CD4-positive, alpha-beta T cell treated with Interleukin-17A for 1 hour (primary cell): ENCODE measurements at regions not wholly inside any gene's neighbourhood (a gene's known extent, or its start where the extent isn't known, plus 50 kb on each side); places are given as distances from the start of the nearest gene placed in this dataset.

ENCODE experiments used
- DNase-seq: peaks from one replicate; pipeline ENCODE4 v3.0.0-alpha.2; 2020

DNA sequence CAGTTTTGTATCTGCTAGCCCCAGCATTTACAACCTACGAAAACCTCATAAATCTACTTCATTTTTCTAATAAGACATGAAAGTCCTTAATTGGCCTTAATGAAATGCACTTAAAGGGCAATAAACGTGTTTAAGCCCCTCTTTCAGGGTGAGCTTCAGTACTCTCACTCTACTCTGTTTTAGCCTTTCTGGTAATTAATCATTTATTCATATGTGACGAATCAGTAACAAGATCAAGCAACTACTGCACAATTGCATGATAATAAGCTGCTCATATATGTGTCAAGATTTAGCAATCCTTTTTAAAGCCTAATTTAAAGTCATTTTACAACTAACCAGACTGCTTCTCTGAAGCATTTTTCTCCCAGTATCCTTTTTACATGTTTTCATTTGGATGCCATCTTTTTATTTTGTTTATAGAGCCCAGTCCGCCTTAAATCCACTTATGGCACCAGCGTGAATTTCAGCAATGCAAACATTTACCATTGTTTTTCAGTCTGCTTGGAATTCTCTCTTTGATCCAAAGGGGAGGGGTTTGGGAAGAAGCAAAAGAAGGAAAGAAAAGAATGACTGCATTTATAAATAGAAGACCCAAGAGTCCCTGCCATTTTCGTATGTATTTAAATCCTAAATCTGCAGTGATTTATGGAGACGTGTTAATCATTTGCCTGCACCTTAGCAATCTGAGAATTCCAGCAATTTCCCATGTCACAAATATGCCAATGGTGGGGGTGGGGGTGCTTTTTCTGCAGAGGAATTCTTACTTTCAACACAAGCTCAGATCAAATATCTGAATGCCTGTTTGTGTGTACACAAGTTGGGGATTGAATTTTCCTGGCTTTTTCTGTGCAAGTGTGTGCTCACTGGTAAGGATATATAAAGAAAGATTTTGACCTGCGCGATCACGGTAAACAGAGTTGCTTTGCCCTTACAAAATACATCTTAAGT lies 230.8 kb upstream of the TBC1D5 start:
- DNase-seq, result no peak

DNA sequence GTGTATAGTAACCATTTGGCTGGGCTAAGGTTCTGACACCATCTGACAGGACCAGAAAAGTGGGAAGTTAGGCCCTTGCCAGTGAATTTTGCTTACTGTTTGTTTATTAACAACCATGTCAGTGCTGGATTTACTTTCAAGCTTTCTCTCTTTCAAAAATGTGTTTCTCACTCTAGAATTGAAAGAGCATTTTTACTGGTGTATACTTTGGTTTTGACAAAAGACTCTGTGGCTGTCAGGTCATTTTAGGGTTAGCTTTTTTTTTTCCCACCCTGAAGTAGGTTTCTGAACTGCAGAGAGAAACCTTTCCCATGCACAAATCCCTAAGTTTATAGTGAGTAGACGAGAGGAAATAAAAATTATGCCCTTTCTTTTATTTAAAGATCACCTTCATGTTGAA lies 230.0 kb upstream of the TBC1D5 start:
- no peak for DNase-seq

DNA sequence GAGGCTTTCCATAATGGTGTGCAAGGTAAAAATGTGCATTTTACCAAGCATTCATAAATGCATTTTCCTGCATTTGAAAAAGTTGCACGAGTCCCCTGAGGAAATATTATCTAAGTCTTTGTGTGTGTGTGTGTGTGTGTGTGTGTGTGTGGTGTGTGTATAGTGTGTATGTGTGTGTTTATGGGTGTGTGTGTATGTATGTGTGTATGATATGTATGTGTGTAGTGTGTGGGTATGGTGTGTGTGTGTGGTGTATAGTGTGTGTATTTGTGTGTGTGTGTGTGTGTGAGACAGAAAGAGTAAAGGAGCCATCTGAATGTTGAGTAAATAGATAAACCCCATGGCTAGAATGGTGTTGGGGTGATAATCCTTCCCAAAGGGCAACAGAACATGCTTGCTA lies 229.6 kb upstream of the TBC1D5 start:
- no peak for DNase-seq

DNA sequence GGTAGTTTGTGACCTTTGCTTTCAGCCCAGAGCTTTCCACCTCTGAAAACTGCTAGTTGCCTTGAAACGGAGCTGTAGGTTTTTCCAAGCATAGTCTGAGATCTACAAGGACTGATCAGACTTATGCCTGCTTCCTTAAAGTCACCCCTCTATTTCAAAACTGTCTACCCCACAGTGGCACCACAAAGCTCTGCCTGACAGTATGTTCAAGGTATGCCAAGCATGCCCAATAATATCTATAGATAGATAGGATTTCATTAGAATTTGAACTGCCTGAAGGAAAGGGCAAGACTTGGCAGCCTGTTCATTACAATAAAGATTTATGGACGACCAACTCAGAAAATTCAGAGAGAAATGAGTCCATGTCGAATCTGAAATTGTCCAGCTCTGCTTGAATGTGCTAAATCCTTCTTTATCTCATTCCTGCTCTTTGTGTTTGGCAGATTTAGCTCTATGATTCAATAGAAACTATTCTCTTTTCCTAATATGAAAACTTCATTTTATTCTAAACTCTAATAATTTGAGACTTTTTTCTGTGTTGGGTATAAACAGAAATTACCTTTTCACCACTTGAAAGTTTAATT lies 227.6 kb upstream of the TBC1D5 start:
- no peak for DNase-seq

DNA sequence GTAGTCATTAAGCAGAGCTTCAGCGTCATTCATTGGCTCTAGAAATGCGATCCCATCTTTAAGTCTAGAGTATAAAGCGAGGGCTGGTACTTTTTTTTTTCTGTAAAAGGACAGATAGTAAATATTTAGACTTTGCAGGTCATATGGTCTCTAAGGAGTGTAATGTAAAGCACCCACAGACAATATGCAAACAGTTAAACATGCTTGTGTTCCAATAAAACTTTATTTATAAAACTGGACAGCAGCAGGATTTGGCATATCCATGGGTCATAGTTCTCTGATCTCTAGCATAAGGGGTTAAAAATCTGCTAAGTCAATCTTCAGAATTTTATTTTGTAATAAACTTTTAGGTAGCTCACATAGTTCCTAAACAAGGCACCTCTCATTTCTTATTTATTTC lies 226.8 kb upstream of the TBC1D5 start:
- DNase-seq, result no peak

DNA sequence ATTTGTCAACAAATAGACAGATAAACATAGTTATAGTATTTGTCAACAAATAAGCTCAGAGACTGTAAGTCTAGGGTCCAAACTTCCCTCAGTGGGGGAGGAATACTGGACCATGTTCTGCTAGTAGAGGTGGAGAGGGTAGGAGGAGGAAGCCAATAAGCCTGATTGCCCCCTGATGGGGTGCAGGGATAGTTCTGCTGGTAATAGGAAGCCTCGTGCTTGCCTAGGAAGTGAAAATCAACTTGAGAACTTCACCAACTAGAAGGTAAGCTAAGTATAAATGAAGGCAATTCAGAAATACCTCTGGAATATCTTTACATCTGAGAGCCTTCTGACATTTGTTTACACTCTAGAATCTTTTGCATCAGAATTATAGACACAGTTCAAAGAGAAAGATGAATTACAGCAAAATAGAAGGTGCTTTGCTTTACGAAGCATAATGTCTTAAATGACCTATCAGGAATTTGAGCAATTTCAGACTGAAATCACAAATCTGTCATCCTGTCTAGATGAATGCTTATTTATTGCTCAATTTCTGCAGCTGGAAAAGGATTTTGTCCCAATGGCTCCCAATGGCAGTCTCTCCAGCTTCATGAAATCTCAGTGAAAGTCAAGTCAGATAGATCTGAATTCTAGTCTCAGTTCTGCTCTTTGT lies 225.6 kb upstream of the TBC1D5 start:
- no peak for DNase-seq

DNA sequence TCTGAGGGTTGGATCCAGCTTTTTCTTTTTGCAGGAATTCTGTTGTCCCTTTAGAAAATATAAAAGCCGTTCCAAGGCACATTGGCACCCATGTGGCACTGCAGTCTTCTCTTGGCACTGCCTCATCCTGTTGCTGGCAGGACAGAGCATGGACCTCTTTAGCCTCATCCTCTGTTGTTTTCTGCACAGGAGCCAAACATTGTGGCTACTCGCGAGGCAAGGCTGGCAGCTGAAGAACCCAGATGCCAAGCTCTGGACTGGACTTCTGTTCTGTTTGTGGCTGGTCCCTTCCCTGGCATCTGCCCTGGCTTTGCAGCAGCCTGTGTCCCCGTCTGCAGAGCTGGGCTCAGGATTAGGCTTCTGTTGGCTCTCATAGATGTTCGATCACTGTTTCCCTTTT lies 224.7 kb upstream of the TBC1D5 start:
- no peak for DNase-seq

DNA sequence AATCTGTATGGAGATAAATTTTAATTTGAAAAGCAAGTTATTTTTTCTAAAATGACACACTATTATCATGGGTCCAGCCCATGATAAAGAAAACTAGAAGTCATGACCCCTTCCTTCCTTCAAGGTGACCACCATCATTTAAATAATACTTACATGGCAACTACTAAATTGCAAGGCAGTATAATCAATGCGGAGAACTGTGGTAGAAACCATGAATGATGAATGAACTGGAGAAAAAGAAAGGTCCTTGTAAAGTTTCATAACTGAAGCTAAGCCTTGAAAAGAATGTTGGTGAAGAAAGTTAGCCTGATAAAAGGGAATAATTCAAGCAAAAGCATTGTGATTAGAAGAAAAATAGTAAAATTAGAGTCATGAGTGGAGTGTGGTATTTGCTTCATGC lies 222.9 kb upstream of the TBC1D5 start:
- DNase-seq, result no peak

DNA sequence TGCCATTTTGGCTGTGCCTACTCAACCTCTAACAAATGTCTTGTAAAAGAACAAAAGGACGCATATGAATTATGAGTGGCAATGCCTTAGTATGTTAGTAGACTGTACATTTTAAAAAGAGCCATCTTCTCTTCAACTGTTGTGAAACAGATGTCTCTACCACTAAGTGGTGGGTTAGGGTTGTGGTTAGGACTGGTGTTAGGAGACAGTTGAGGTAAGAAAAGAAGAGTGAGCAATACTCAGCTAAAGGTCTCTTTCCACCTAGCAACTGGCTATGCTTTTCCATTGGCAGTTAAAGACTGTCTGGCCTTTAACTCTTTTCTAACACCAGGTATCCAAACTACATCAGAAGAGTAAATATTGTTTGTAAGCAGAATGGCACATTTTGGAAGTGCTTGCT lies 221.7 kb upstream of the TBC1D5 start:
- DNase-seq, result no peak

DNA sequence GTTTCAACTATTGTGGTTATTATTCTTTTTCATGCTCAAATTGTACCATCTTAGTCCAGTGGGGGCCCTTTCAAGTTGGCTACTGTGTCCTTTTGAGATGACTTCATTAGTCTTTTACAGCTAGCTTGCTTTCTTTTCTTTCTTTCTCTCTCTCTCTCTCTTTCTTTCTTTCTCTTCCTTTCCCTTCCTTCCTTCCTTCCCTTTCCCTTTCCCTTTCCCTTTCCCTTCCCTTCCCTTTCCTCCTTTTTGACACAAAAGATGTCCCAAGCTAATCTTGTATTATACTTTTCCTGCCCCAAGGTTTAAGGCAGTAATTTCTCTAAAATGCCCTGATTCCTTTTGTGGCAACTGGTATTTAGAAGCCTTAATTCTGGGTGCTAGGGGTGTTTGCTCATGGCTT lies 213.0 kb upstream of the TBC1D5 start:
- DNase-seq, result no peak

DNA sequence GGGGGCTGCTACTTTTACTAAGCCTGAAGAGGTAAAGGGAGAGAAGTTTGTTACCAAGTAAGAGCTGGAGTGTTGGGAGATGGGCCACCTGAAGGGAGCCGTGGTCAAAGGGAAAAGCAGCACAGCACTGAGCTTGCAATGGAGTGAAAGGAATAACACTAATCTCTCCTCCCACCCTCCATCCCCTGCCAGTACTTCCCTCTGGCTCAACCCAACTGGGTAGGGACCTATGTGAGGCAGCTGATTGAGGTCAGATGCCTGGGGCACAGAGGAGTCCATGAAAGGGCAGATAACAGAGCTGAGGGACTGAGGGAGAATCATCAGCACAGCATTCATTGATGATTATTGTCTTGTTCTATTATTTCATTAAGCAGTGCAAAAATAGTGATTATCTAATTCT lies 212.4 kb upstream of the TBC1D5 start:
- no peak for DNase-seq

DNA sequence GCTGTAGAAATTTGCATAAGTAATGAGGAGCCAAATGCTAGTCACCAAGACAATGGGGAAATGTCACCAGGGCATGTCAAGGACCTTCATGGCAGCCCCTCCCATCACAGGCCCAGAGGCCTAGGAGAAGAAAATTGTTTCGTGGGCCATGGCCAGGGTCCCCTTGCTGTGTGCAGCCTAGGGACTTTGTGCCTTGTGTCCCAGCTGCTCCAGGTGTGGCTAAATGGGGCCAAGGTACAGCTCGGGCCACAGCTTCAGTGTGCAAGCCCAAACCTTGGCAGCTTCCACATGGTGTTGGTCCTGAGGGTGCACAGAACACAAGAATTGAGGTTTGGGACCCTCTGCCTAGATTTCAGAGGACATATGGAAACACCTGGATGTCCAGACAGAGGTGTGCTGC lies 208.8 kb upstream of the TBC1D5 start:
- no peak for DNase-seq

DNA sequence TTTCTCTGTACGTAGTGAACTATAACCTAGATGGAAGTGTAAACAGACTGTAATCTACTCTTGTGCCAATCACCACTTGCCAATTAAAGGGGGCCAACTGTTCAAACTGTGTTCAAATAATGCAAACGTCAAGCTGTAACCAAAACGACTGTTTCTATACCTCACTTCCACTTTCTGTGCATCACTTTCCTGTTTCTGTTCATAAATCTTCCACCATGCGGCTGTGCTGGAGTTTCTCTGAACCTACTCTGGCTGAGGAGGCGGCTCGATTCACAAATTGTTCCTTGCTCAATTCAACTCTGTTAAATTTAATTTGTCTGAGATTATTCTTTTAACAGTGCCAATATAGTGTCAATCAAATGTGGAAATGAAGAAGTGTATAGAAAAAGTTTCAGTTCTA lies 206.7 kb upstream of the TBC1D5 start:
- DNase-seq, result no peak

DNA sequence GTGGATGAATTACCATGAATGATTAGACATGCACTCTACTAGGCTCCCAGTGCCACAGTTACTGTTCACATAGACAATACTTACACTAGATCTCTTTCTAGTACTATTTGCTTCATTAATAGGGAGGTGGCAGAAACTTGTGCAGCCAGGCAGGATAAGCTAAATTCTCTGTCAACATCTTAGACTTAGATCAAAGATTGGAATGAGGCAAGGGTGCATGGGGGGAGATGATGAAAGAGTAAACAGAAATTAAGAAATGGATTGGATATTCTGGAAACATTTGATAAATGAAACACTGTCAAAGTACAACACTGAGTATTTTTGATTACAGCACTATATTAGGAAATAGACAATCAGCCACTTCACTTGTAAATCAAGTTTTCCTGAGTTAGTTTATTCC lies 205.4 kb upstream of the TBC1D5 start:
- no peak for DNase-seq

DNA sequence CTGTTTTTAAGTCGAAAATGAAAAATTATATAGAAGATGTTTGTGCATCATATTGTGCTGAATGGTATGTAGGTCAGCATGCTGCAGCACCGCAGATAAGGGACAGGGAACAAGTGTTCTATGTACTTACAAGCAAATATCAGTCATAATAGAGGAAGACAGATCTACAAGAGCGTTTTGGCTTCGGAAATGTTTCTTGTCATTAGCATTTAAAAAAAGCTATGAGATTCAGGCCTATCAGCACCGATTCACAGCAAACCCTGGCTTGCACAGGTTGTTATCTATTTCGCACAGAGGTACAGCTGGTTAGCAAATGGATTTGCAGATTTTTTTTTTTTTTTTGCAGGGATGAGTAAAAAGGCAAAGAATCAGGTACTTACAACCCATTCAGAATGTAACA lies 204.2 kb upstream of the TBC1D5 start:
- DNase-seq, result no peak

DNA sequence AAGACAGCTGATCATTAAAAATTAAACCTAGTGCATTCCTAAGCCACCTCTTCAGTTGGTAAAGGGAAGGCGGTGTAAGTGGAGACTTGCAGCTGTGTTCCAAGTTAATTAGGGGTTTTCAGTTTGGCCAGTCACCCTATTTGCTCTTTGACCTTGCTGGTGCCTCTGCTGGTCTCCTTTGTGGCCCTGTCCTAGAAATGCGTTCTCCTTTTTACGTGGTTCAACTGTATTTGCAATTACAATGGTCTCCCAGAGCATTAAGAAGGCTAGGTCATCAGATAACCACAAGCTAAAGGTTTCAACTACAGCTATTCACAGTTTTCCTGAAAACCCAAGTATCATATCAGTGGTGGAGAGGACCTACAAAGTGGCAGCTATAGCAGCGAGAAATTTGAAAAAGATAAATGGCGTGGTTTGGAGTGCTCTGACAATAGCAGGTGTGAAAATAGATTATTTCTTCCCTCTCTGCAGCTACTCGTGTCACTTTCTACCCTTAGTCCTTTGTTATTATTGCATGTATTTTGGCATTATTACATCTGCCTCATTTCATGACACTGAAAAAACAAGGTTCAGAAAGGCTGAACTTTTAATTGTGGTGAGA lies 203.5 kb upstream of the TBC1D5 start:
- DNase-seq, result no peak

DNA sequence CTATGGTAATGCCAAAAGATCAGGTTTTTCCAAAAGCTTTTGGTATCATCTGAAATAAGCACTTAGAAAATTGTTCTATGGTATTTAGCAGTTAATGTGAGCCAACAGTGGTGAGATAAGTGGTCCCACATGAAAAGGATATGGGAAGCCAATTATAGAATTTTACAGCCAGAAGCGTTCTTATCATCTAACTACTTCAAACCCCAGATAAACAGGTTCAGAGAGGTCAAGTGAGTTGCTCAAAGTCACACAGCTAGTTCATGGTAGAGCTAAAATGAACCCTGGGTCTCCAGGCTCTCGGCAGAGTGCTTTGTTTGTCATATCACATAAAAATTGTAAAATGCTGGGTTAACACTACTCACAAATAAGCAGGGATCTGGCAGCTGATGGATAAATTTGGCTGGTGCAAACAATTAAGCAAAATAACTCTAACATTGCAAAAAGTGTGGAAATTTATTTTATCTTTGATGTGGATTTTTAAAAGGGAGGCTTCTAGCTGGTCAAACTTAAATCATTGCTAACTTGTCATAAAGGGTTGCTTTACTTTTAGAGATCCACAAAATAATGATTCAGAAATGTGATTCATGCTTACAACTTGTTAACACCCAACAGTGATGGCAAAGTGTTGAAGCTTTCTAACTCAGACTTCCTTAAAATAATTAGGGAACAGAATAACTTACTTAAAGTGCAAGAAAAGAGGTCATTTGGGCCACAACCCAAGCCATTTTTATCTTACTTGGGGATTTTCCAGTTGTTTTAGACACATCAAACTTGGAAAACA lies 202.8 kb upstream of the TBC1D5 start:
- no peak for DNase-seq

DNA sequence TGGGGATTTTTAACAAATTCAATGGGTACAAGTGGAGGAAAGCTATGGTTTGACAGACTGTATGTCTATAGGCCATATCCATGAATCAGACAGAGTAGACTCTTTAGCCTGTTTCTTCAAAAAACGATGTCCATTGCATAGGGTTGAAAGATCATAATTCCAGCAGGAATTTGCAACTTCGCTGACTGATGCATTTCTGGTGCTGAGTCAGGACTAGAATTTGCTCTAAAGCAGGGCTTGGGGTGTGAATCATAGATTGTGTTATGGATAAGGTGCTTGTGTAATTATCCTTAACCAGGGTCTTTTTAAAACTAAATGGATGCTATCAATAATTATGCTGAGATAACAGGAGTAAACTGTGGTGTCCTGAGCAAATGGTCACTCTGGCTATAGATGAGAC lies 200.4 kb upstream of the TBC1D5 start:
- DNase-seq, result no peak

DNA sequence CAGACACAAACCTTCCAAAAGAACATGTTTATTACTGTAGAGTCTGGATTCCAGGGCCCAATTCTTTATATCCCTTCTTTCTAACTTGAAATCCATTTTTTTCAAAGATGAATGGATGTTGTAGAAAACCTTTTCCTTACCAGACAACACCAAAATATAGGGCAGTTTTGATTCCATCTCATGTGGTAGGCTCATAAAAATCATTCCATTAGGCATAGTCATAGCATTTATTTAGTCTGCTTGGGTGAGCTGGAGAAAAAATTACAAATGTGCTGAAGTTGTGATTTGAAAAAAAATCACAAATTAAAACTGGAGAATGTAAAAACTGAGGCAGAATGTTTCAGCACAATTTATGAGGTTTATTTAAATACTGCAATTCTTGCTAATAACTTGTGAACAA lies 199.3 kb upstream of the TBC1D5 start:
- no peak for DNase-seq

DNA sequence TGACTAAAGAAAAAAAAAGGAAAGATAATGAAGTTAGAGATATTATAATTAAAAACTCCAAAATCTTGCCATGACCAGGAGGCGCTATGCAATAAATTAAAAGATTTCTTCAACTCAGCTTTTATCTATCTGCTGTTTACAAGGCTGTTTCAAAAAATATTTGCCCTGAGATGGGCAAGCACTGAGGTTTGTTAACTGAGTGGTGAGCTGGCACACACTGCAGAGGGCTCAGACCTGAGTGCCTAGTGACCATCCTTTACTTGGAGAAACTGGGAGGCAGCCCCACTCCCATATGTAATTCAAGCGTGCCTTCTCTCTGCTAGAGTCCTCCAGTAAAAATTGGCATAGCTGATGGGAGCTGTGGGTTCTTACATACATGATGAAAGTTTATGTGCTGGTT lies 198.7 kb upstream of the TBC1D5 start:
- DNase-seq, result no peak

DNA sequence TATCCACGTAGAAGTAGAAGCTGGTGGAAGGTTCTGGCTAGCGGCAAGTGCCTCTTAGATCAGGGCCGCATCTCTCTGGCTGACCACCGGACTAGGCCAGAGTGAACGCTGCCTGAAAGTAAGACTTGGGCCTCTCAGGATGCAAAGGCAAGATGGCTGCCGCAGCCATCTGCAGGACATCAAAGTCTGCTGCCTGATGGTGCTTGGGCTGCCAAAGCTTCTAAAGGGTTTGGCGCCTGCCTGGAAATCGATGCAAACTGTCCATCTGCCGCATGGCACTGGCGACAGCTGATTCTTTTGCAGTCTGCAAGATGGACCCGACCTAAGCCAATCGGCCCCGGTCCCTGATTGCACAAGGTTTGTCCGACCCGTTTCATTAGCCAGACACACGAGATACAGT lies 196.7 kb upstream of the TBC1D5 start:
- DNase-seq, result no peak

DNA sequence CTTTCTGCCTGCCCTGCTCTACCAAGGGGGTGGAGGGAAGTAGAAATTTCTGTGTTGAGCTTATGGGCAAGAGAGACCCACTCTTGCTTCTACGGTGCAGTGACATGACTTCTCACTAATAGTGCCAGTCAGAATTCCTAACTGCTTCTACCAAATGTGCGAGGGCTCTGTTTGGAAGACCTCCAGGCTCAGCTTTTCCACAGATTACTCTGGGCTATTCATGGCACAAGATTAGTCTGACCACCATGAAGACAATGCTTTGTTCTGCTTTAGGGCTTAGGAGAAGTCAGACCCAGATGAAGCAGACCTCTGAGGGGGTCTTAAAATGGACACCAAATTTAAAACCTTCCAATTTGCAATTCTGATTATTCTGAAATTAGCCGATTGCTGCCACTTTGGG lies 195.9 kb upstream of the TBC1D5 start:
- no peak for DNase-seq
